HUES48 (cell line): ENCODE measurements at regions not wholly inside any gene's neighbourhood (a gene's known extent, or its start where the extent isn't known, plus 50 kb on each side); places are given as distances from the start of the nearest gene placed in this dataset.
"Not testable (repeated sequence)": the region's sequence is repeated elsewhere in the genome, so short reads cannot be mapped to it uniquely, and the experiment has no call there.

Experiments used
- H3K27ac ChIP-seq: one replicate; pipeline ENCODE4 v1.7.0; 2013; ENCODE audit warnings: low read depth, low read length, inconsistent platforms
- H3K27me3 ChIP-seq: 2 replicates; pipeline ENCODE4 v1.6.1; 2013; ENCODE audit warnings: mild to moderate bottlenecking, low read length; ENCODE audit not compliant: control insufficient read depth, insufficient read depth
- H3K36me3 ChIP-seq: 2 replicates; pipeline ENCODE4 v1.6.1; 2013; ENCODE audit warnings: low read length; ENCODE audit not compliant: control insufficient read depth, insufficient read depth
- H3K4me1 ChIP-seq: 2 replicates; pipeline ENCODE4 v1.6.1; 2013; ENCODE audit warnings: mild to moderate bottlenecking, low read length; ENCODE audit not compliant: control insufficient read depth, insufficient read depth
- H3K4me3 ChIP-seq: 2 replicates; pipeline ENCODE4 v1.5.1; 2013; ENCODE audit warnings: mild to moderate bottlenecking, low read depth, low read length
- H3K9ac ChIP-seq: 2 replicates; pipeline ENCODE4 v1.6.1; 2013; ENCODE audit warnings: mild to moderate bottlenecking, low read depth, low read length, moderate library complexity
- H3K9me3 ChIP-seq: 2 replicates; pipeline ENCODE4 v1.6.1; 2013; ENCODE audit warnings: low read length; ENCODE audit not compliant: control insufficient read depth, insufficient read depth

- Histone ChIP-seq H3K9ac (no peak overlapping the region), H3K4me3 (no peak overlapping the region), H3K9me3 (no peaks in the 10 kb centered on the region), H3K27ac (no peak overlapping the region), H3K4me1 (peaks cover 9% of the 10 kb centered on the region), H3K36me3 (no peaks in the 10 kb centered on the region), H3K27me3 (no peaks in the 10 kb centered on the region)
These were observed 587.8 kb upstream of the BCHE start for GRCh38 chr3:166425021-166425420.

DNA sequence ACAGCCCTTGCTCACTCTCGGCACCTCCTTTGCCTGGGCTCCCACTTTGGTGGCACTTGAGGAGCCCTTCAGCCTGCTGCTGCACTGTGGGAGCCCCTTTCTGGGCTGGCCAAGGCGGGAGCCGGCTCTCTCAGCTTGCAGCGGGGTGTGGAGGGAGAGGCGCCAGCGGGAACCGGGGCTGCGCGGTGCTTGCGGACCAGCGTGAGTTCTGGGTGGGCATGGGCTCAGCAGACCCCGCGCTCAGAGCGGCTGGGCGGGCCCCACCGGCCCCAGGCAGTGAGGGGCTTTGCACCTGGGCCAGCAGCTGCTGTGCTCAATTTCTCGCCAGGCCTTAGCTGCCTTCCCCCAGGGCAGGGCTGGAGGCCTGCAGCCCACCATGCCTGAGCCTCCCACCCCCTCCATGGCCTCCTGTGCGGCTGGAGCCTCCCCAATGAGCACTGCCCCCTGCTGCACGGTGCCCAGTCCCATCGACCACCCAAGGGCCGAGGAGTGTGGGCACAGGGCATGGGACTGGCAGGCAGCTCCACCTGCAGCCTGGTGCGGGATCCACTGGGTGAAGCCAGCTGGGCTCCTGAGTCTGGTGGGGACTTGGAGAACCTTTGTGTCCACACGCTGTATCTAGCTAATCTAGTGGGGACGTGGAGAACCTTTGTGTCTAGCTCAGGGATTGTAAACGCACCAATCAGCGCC lies 586.7 kb upstream of the BCHE start:
- H3K27ac ChIP-seq, H3K4me3 ChIP-seq, H3K9me3 ChIP-seq, H3K4me1 ChIP-seq, H3K27me3 ChIP-seq, H3K9ac ChIP-seq, H3K36me3 ChIP-seq: not testable (repeated sequence)

GRCh38 chr3:166422556-166422955 lies 585.3 kb upstream of the BCHE start:
- Histone ChIP-seq H3K4me1 (peaks cover 9% of the 10 kb centered on the region), H3K9ac (no peak overlapping the region), H3K4me3 (no peak overlapping the region), H3K9me3 (no peaks in the 10 kb centered on the region), H3K27me3 (no peaks in the 10 kb centered on the region), H3K27ac (no peak overlapping the region), H3K36me3 (no peaks in the 10 kb centered on the region)

GRCh38 chr3:166420071-166420470 lies 582.8 kb upstream of the BCHE start:
- Histone ChIP-seq H3K27ac (no peak overlapping the region), H3K4me3 (no peak overlapping the region), H3K27me3 (no peaks in the 10 kb centered on the region), H3K4me1 (no peaks in the 10 kb centered on the region), H3K36me3 (no peaks in the 10 kb centered on the region), H3K9me3 (no peaks in the 10 kb centered on the region), H3K9ac (no peak overlapping the region)

GRCh38 chr3:166405896-166406295 lies 568.7 kb upstream of the BCHE start:
- Histone ChIP-seq H3K4me1 (no peaks in the 10 kb centered on the region), H3K4me3 (no peak overlapping the region), H3K9me3 (no peaks in the 10 kb centered on the region)

GRCh38 chr3:166405465-166405864 lies 568.2 kb upstream of the BCHE start:
- Histone ChIP-seq H3K36me3 (no peaks in the 10 kb centered on the region), H3K9me3 (no peaks in the 10 kb centered on the region), H3K4me1 (no peaks in the 10 kb centered on the region), H3K9ac (no peak overlapping the region), H3K27ac (no peak overlapping the region), H3K4me3 (no peak overlapping the region), H3K27me3 (no peaks in the 10 kb centered on the region)

More at GRCh38 chr3:166405896-166406295, 568.7 kb upstream of the BCHE start:
- no peak overlapping the region for H3K27ac ChIP-seq
- H3K36me3 ChIP-seq, result no peaks in the 10 kb centered on the region
- no peak overlapping the region for H3K9ac ChIP-seq
- no peaks in the 10 kb centered on the region for H3K27me3 ChIP-seq

DNA sequence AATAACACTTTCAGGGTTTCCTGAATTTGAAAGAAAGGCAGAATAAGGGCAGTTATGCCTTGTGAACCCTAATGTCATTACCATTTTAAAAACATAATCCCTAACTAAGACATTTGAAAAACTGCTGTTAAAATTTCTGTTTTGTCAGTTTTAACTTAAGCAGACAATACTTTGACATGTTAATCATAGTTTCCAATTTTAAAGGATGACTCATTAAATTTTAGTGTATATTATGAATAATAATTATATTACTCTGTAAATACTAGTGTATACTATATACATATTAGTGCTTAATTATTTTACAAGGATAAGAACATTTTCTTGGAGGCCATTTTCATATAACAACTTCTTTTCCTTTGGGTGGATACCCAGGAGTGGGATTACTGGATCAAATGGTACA lies 553.1 kb upstream of the BCHE start:
- Histone ChIP-seq H3K4me3 (no peak overlapping the region), H3K4me1 (no peaks in the 10 kb centered on the region), H3K9me3 (no peaks in the 10 kb centered on the region), H3K27me3 (no peaks in the 10 kb centered on the region), H3K36me3 (no peaks in the 10 kb centered on the region), H3K27ac (no peak overlapping the region), H3K9ac (no peak overlapping the region)

DNA sequence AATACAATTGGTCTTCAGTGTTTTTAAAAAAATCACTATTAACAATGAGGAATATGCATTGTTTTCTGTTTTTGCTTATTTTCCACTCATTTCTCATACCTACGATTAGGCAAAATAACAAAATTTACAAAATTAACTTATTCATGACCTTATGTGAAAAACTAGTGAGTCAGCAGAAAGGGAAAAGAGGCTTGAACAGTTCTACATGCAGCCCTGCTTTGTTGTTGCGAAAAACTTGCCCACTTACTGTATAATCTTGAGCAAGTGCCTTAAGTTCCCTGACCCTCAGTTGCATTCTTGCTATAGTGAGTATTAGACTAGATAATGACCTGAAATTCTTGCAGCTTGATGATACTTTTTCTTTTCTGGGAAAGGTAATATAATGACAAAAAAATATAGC lies 551.1 kb upstream of the BCHE start:
- Histone ChIP-seq H3K9ac (no peak overlapping the region), H3K27ac (no peak overlapping the region), H3K9me3 (no peaks in the 10 kb centered on the region), H3K4me1 (no peaks in the 10 kb centered on the region), H3K4me3 (no peak overlapping the region), H3K36me3 (no peaks in the 10 kb centered on the region), H3K27me3 (no peaks in the 10 kb centered on the region)

- Histone ChIP-seq H3K27me3 (no peaks in the 10 kb centered on the region), H3K27ac (no peak overlapping the region)
These were observed 535.4 kb upstream of the BCHE start for GRCh38 chr3:166372571-166373106.

GRCh38 chr3:166367947-166368533 lies 530.8 kb upstream of the BCHE start:
- Histone ChIP-seq H3K4me1 (no peaks in the 10 kb centered on the region; the same call in 1 of the 2 replicates), H3K4me3 (no peak overlapping the region), H3K9ac (no peak overlapping the region), H3K27ac (no peak overlapping the region), H3K36me3 (no peaks in the 10 kb centered on the region), H3K9me3 (no peaks in the 10 kb centered on the region), H3K27me3 (no peaks in the 10 kb centered on the region)

More at GRCh38 chr3:166372571-166373106, 535.4 kb upstream of the BCHE start:
- H3K4me1 ChIP-seq, result no peaks in the 10 kb centered on the region; the same call in 1 of the 2 replicates
- no peak overlapping the region for H3K9ac ChIP-seq
- no peaks in the 10 kb centered on the region for H3K9me3 ChIP-seq
- no peaks in the 10 kb centered on the region for H3K36me3 ChIP-seq
- H3K4me3 ChIP-seq, result no peak overlapping the region

GRCh38 chr3:166362698-166363097 lies 525.5 kb upstream of the BCHE start:
- no peak overlapping the region for H3K27ac ChIP-seq
- H3K4me3 ChIP-seq, result no peak overlapping the region
- H3K27me3 ChIP-seq, result no peaks in the 10 kb centered on the region
- no peaks in the 10 kb centered on the region for H3K9me3 ChIP-seq
- no peaks in the 10 kb centered on the region for H3K36me3 ChIP-seq
- no peak overlapping the region for H3K9ac ChIP-seq
- H3K4me1 ChIP-seq, result no peaks in the 10 kb centered on the region
